SK-N-SH treated with all-trans-retinoic acid at 6 μM for 48 hours (cell line): ENCODE measurements at regions not wholly inside any gene's neighbourhood (a gene's known extent, or its start where the extent isn't known, plus 50 kb on each side); places are given as distances from the start of the nearest gene placed in this dataset.

Source experiments
- ATAC-seq: fragments of 200-7000 bp; cut with Tn5 transposase; 3 replicates; pipeline ENCODE4 v1.9.1; 2020; ENCODE audit warnings: mild to moderate bottlenecking, moderate library complexity
- ARNTL ChIP-seq: fragments of 450-650 bp; formaldehyde crosslinking; IDR thresholded peaks from 2 replicates; pipeline ENCODE4 v1.5.0; 2020; ENCODE audit warnings: low read depth, mild to moderate bottlenecking, moderate library complexity, borderline replicate concordance
- BACH2 ChIP-seq: fragments of 250-450 bp; sonication (Bioruptor Pico); IDR thresholded peaks from 2 replicates; pipeline ENCODE4 v1.9.0; 2021; ENCODE audit warnings: mild to moderate bottlenecking, borderline replicate concordance
- CSDC2 ChIP-seq: fragments of 250-450 bp; sonication (Bioruptor Pico); IDR thresholded peaks from 2 replicates; pipeline ENCODE4 v1.5.0; 2020; ENCODE audit warnings: mild to moderate bottlenecking, moderate library complexity
- ESRRG ChIP-seq: fragments of 250-450 bp; sonication (Bioruptor Pico); IDR thresholded peaks from 2 replicates; pipeline ENCODE4 v1.6.1; 2021; ENCODE audit warnings: mild to moderate bottlenecking
- GLIS3 ChIP-seq: fragments of 250-450 bp; sonication (Bioruptor Pico); IDR thresholded peaks from 2 replicates; pipeline ENCODE4 v1.5.0; 2020; ENCODE audit warnings: mild to moderate bottlenecking, moderate library complexity
- ISL1 ChIP-seq: fragments of 250-450 bp; sonication (Bioruptor Pico); IDR thresholded peaks from 2 replicates; pipeline ENCODE4 v2.1.2; 2022; ENCODE audit warnings: mild to moderate bottlenecking, moderate library complexity
- OSR1 ChIP-seq: fragments of 250-450 bp; sonication (Bioruptor Pico); IDR thresholded peaks from 2 replicates; pipeline ENCODE4 v1.8.0; 2022; ENCODE audit warnings: moderate library complexity, mild to moderate bottlenecking, inconsistent platforms
- PPARA ChIP-seq: fragments of 250-450 bp; sonication (Bioruptor Pico); IDR thresholded peaks from 2 replicates; pipeline ENCODE4 v1.5.0; 2020; ENCODE audit warnings: mild to moderate bottlenecking, borderline replicate concordance
- RARB ChIP-seq: fragments of 250-450 bp; sonication (Bioruptor Pico); IDR thresholded peaks from 2 replicates; pipeline ENCODE4 v1.8.0; 2021; ENCODE audit warnings: mild to moderate bottlenecking, moderate library complexity
- SNAI2 ChIP-seq: fragments of 250-450 bp; sonication (Bioruptor Pico); IDR thresholded peaks from 2 replicates; pipeline ENCODE4 v1.5.0; 2020; ENCODE audit warnings: mild to moderate bottlenecking, moderate library complexity
- TCF4 ChIP-seq: fragments of 250-450 bp; sonication (Bioruptor Pico); IDR thresholded peaks from 2 replicates; pipeline ENCODE4 v1.8.0; 2021; ENCODE audit warnings: mild to moderate bottlenecking, moderate library complexity, borderline replicate concordance
- TOX ChIP-seq: fragments of 250-450 bp; sonication (Bioruptor Pico); IDR thresholded peaks from 2 replicates; pipeline ENCODE4 v1.8.0; 2021; ENCODE audit warnings: mild to moderate bottlenecking, moderate library complexity, borderline replicate concordance
- ZC3H10 ChIP-seq: fragments of 250-450 bp; sonication (Bioruptor Pico); IDR thresholded peaks from 2 replicates; pipeline ENCODE4 v1.5.1; 2021; ENCODE audit warnings: mild to moderate bottlenecking, moderate library complexity
- ZFP3 ChIP-seq: fragments of 250-450 bp; sonication (Bioruptor Pico); IDR thresholded peaks from 2 replicates; pipeline ENCODE4 v1.5.0; 2020; ENCODE audit warnings: mild to moderate bottlenecking, moderate library complexity
- ZFP30 ChIP-seq: fragments of 450-650 bp; formaldehyde crosslinking; IDR thresholded peaks from 2 replicates; pipeline ENCODE4 v1.5.0; 2022; ENCODE audit warnings: mild to moderate bottlenecking, moderate library complexity
- ZNF70 ChIP-seq: fragments of 450-650 bp; formaldehyde crosslinking; IDR thresholded peaks from 2 replicates; pipeline ENCODE4 v1.5.0; 2020; ENCODE audit warnings: mild to moderate bottlenecking, moderate library complexity
- ZNF8 ChIP-seq: fragments of 450-650 bp; formaldehyde crosslinking; IDR thresholded peaks from 2 replicates; pipeline ENCODE4 v1.5.0; 2020; ENCODE audit warnings: mild to moderate bottlenecking, moderate library complexity
- TF ChIP-seq, protein P1 (sequence below): fragments of 250-450 bp; sonication (Bioruptor Pico); IDR thresholded peaks from 2 replicates; pipeline ENCODE4 v1.5.1; 2020; ENCODE audit warnings: low read depth, mild to moderate bottlenecking, moderate library complexity
- TF ChIP-seq, protein P2 (sequence below): fragments of 250-450 bp; sonication (Bioruptor Pico); IDR thresholded peaks from 2 replicates; pipeline ENCODE4 v1.5.0; 2020; ENCODE audit warnings: mild to moderate bottlenecking, moderate library complexity
- TF ChIP-seq, protein P3 (sequence below): fragments of 250-450 bp; sonication (Bioruptor Pico); IDR thresholded peaks from 2 replicates; pipeline ENCODE4 v1.5.1; 2021; ENCODE audit warnings: mild to moderate bottlenecking, moderate library complexity
- TF ChIP-seq, protein P4 (sequence below): fragments of 250-450 bp; sonication (Bioruptor Pico); IDR thresholded peaks from 2 replicates; pipeline ENCODE4 v1.8.0; 2020; ENCODE audit warnings: mild to moderate bottlenecking, moderate library complexity, borderline replicate concordance
- TF ChIP-seq, protein P5 (sequence below): fragments of 250-450 bp; sonication (Bioruptor Pico); IDR thresholded peaks from 2 replicates; pipeline ENCODE4 v1.8.0; 2021; ENCODE audit warnings: low read depth, mild to moderate bottlenecking, moderate library complexity, borderline replicate concordance

DNA sequence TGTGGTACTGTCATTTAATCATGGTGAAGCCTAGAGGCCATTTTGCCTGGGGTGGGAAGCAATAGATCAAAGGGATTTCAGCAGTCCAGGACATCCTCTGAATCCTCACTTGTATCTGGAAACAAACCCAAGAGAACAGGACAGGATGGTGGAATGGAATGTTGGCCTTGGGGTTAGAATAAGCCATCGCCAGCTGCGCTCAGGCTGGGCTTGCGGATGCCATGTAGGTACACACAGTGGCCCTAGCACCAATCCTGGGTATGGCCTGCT, 76.5 kb upstream of the ALDH1A3 start:
- no peak for ATAC-seq
- TF ChIP-seq, protein P1, sequence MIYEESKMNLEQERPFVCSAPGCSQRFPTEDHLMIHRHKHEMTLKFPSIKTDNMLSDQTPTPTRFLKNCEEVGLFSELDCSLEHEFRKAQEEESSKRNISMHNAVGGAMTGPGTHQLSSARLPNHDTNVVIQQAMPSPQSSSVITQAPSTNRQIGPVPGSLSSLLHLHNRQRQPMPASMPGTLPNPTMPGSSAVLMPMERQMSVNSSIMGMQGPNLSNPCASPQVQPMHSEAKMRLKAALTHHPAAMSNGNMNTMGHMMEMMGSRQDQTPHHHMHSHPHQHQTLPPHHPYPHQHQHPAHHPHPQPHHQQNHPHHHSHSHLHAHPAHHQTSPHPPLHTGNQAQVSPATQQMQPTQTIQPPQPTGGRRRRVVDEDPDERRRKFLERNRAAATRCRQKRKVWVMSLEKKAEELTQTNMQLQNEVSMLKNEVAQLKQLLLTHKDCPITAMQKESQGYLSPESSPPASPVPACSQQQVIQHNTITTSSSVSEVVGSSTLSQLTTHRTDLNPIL = no peak
- TF ChIP-seq PPARA (CRISPR knock-in tag) (no peak), ZFP3 (CRISPR knock-in tag) (no peak), BACH2 (no peak), ZC3H10 (CRISPR knock-in tag) (no peak), ZNF70 (CRISPR knock-in tag) (no peak), ZFP30 (no peak), OSR1 (CRISPR knock-in tag) (no peak), ISL1 (no peak), ARNTL (CRISPR knock-in tag) (no peak), TCF4 (CRISPR knock-in tag) (no peak), SNAI2 (CRISPR knock-in tag) (no peak), TOX (CRISPR knock-in tag) (no peak), GLIS3 (CRISPR knock-in tag) (no peak)
- TF ChIP-seq, protein P2, sequence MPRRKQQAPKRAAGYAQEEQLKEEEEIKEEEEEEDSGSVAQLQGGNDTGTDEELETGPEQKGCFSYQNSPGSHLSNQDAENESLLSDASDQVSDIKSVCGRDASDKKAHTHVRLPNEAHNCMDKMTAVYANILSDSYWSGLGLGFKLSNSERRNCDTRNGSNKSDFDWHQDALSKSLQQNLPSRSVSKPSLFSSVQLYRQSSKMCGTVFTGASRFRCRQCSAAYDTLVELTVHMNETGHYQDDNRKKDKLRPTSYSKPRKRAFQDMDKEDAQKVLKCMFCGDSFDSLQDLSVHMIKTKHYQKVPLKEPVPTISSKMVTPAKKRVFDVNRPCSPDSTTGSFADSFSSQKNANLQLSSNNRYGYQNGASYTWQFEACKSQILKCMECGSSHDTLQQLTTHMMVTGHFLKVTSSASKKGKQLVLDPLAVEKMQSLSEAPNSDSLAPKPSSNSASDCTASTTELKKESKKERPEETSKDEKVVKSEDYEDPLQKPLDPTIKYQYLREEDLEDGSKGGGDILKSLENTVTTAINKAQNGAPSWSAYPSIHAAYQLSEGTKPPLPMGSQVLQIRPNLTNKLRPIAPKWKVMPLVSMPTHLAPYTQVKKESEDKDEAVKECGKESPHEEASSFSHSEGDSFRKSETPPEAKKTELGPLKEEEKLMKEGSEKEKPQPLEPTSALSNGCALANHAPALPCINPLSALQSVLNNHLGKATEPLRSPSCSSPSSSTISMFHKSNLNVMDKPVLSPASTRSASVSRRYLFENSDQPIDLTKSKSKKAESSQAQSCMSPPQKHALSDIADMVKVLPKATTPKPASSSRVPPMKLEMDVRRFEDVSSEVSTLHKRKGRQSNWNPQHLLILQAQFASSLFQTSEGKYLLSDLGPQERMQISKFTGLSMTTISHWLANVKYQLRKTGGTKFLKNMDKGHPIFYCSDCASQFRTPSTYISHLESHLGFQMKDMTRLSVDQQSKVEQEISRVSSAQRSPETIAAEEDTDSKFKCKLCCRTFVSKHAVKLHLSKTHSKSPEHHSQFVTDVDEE (CRISPR knock-in tag) = no peak
- TF ChIP-seq, protein P3, sequence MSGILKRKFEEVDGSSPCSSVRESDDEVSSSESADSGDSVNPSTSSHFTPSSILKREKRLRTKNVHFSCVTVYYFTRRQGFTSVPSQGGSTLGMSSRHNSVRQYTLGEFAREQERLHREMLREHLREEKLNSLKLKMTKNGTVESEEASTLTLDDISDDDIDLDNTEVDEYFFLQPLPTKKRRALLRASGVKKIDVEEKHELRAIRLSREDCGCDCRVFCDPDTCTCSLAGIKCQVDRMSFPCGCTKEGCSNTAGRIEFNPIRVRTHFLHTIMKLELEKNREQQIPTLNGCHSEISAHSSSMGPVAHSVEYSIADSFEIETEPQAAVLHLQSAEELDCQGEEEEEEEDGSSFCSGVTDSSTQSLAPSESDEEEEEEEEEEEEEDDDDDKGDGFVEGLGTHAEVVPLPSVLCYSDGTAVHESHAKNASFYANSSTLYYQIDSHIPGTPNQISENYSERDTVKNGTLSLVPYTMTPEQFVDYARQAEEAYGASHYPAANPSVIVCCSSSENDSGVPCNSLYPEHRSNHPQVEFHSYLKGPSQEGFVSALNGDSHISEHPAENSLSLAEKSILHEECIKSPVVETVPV = no peak
- TF ChIP-seq, protein P4, sequence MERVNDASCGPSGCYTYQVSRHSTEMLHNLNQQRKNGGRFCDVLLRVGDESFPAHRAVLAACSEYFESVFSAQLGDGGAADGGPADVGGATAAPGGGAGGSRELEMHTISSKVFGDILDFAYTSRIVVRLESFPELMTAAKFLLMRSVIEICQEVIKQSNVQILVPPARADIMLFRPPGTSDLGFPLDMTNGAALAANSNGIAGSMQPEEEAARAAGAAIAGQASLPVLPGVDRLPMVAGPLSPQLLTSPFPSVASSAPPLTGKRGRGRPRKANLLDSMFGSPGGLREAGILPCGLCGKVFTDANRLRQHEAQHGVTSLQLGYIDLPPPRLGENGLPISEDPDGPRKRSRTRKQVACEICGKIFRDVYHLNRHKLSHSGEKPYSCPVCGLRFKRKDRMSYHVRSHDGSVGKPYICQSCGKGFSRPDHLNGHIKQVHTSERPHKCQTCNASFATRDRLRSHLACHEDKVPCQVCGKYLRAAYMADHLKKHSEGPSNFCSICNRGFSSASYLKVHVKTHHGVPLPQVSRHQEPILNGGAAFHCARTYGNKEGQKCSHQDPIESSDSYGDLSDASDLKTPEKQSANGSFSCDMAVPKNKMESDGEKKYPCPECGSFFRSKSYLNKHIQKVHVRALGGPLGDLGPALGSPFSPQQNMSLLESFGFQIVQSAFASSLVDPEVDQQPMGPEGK (CRISPR knock-in tag) = no peak

DNA sequence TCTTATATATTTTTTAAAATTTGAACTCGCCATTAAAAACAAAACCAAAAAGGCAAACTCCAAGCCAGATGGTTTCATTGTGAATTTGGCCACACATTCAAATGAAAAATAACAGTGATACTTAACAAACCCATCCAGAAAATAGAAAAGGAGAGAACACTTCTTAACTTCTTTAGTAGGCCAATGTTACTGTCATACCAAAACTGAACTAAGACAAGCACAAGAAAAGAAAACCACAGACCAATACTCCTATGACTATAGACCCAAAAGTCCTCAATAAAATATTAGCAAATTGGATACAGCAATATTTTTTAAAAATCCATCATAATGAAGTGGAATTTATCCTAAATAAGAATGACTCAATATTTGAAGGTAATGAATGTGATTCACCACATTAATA, 73.5 kb upstream of the ALDH1A3 start:
- TF ChIP-seq ARNTL (CRISPR knock-in tag) (no peak), TOX (CRISPR knock-in tag) (no peak), BACH2 (no peak), CSDC2 (no peak), TCF4 (CRISPR knock-in tag) (no peak), GLIS3 (CRISPR knock-in tag) (no peak), SNAI2 (CRISPR knock-in tag) (no peak), ZC3H10 (CRISPR knock-in tag) (no peak), ESRRG (no peak), ZFP30 (no peak), ZNF70 (CRISPR knock-in tag) (no peak), PPARA (CRISPR knock-in tag) (no peak), RARB (no peak), ISL1 (no peak), ZNF8 (no peak), OSR1 (CRISPR knock-in tag) (no peak), ZFP3 (CRISPR knock-in tag) (no peak)
- TF ChIP-seq, protein P5, sequence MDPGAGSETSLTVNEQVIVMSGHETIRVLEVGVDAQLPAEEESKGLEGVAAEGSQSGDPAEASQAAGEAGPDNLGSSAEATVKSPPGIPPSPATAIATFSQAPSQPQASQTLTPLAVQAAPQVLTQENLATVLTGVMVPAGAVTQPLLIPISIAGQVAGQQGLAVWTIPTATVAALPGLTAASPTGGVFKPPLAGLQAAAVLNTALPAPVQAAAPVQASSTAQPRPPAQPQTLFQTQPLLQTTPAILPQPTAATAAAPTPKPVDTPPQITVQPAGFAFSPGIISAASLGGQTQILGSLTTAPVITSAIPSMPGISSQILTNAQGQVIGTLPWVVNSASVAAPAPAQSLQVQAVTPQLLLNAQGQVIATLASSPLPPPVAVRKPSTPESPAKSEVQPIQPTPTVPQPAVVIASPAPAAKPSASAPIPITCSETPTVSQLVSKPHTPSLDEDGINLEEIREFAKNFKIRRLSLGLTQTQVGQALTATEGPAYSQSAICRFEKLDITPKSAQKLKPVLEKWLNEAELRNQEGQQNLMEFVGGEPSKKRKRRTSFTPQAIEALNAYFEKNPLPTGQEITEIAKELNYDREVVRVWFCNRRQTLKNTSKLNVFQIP (CRISPR knock-in tag) = no peak
- TF ChIP-seq, protein P2 (CRISPR knock-in tag) = no peak
- TF ChIP-seq, protein P1 = no peak
- no peak for ATAC-seq
